HepG2 (cell line): ENCODE measurements at regions not wholly inside any gene's neighbourhood (a gene's known extent, or its start where the extent isn't known, plus 50 kb on each side); places are given as distances from the start of the nearest gene placed in this dataset.

Experiments
- ATAC-seq: fragments of 200-7000 bp; cut with Tn5 transposase; 3 replicates; pipeline ENCODE4 v1.9.1; 2020; ENCODE audit warnings: mild to moderate bottlenecking, moderate library complexity
- BruUV-seq: library from RNA; stranded (reverse); fragments of 400-500 nt; replicated peaks from 2 replicates; lab custom pipeline; 2021; lab: Mats Ljungman, UMichigan
- CTCF ChIA-PET: fragments of 300-600 bp; formaldehyde crosslinking; extraction: SDS; loops from one replicate; lab custom pipeline; 2021; ENCODE audit warnings: low total read pairs, inconsistent platforms, low intra/inter-chr PET ratio; lab: Yijun Ruan, JAX
- POLR2A ChIA-PET: fragments of 350-600 bp; sonication (Branson Sonifier 250); formaldehyde crosslinking; loops from one replicate; lab custom pipeline; 2020; ENCODE audit warnings: antibody characterized with exemption, inconsistent platforms; lab: Yijun Ruan, JAX
- DNase-seq: peaks from one replicate; pipeline ENCODE4 v3.0.0-alpha.2; 2015; ENCODE audit warnings: low spot score
- FAIRE-seq: peaks from 3 replicates; lab custom pipeline; 2011; peaks lifted over from hg19 to GRCh38; lab: Jason Lieb, UNC
- H2AFZ ChIP-seq: one replicate; pipeline ENCODE4 v1.6.1; 2011; ENCODE audit warnings: low read length, inconsistent platforms
- H3K27ac ChIP-seq: fragments of 300-600 bp; 3 replicates; pipeline ENCODE4 v1.8.0; 2011; ENCODE audit warnings: mixed run types, mild to moderate bottlenecking, mixed read lengths, low read length, inconsistent platforms; ENCODE audit not compliant: insufficient read depth; ENCODE audit errors: extremely low read length
- H3K27me3 ChIP-seq, 2 experiments: fragments of 200-600 bp in 1 of 2; 2 replicates in 1 of 2; 3 replicates in 1 of 2; pipeline versions ENCODE4 v1.6.0 to v1.8.0; 2011; ENCODE audit warnings: low read length in 2 of 2, mild to moderate bottlenecking in 2 of 2, moderate library complexity in 2 of 2, inconsistent platforms in 1 of 2; ENCODE audit not compliant: insufficient read depth in 2 of 2, control insufficient read depth in 1 of 2
- H3K36me3 ChIP-seq, 2 experiments: fragments of 200-600 bp in 1 of 2; replicated peaks in 1 of 2; 2 replicates in 1 of 2; 3 replicates in 1 of 2; pipeline versions ENCODE4 v1.5.1 to v1.8.0; 2011; ENCODE audit warnings: low read length in 2 of 2, inconsistent platforms in 1 of 2; ENCODE audit not compliant: insufficient read depth in 2 of 2, control insufficient read depth in 1 of 2
- H3K4me1 ChIP-seq: 2 replicates; pipeline ENCODE4 v1.5.1; 2012; ENCODE audit warnings: low read length, inconsistent platforms; ENCODE audit not compliant: insufficient read depth
- H3K4me2 ChIP-seq: 2 replicates; pipeline ENCODE4 v1.6.0; 2011; ENCODE audit warnings: low read depth, low read length, inconsistent platforms
- H3K4me3 ChIP-seq, 3 experiments: fragments of 200-600 bp in 1 of 3; sonication (generic), shearing (Covaris generic) in 1 of 3; replicated peaks in 1 of 3; 2 replicates each; pipeline ENCODE4 v1.5.1; 2011 to 2016; ENCODE audit warnings: low read length in 3 of 3, inconsistent platforms in 2 of 3, low read depth in 2 of 3, mild to moderate bottlenecking in 2 of 3, control low read depth in 1 of 3, mixed read lengths in 1 of 3; ENCODE audit not compliant: insufficient read depth in 1 of 3
- H3K79me2 ChIP-seq: one replicate; pipeline ENCODE4 v1.6.1; 2011; ENCODE audit warnings: low read length, inconsistent platforms; ENCODE audit not compliant: insufficient read depth
- H3K9ac ChIP-seq: 2 replicates; pipeline ENCODE4 v1.6.0; 2011; ENCODE audit warnings: mild to moderate bottlenecking, low read depth, low read length, inconsistent platforms; ENCODE audit not compliant: insufficient read depth
- H3K9me3 ChIP-seq: 2 replicates; pipeline ENCODE4 v1.5.1; 2012; ENCODE audit warnings: mild to moderate bottlenecking, low read length
- H4K20me1 ChIP-seq: 2 replicates; pipeline ENCODE4 v1.6.0; 2011; ENCODE audit warnings: inconsistent platforms, mild to moderate bottlenecking, low read length, moderate library complexity; ENCODE audit not compliant: insufficient read depth
- FOXK1 ChIP-seq: sonication (generic); formaldehyde crosslinking; IDR thresholded peaks from 2 replicates; pipeline ENCODE4 v1.4.0; 2020; ENCODE audit warnings: low read depth, missing genetic modification reagents, borderline replicate concordance
- HMGA1 ChIP-seq: sonication (generic); formaldehyde crosslinking; conservative IDR thresholded peaks from 2 replicates; pipeline ENCODE4 v1.4.0; 2020; ENCODE audit warnings: missing genetic modification reagents
- MEIS2 ChIP-seq: sonication (generic); formaldehyde crosslinking; IDR thresholded peaks from 2 replicates; pipeline ENCODE4 v1.9.0; 2021; ENCODE audit warnings: mild to moderate bottlenecking, missing genetic modification reagents
- NKX3-1 ChIP-seq: sonication (generic); formaldehyde crosslinking; IDR thresholded peaks from 2 replicates; pipeline ENCODE4 v1.5.0; 2020; ENCODE audit warnings: missing genetic modification reagents
- RFX1 ChIP-seq: fragments of 450-650 bp; IDR thresholded peaks from 2 replicates; pipeline ENCODE4 v1.6.1; 2017
- RNF2 ChIP-seq: fragments of 450-650 bp; conservative IDR thresholded peaks from 2 replicates; pipeline ENCODE4 v1.6.1; 2016; ENCODE audit warnings: low read depth
- SNAPC2 ChIP-seq: sonication (generic); formaldehyde crosslinking; IDR thresholded peaks from 2 replicates; pipeline ENCODE4 v1.8.1; 2022; ENCODE audit warnings: mild to moderate bottlenecking, missing genetic modification reagents
- SPEN ChIP-seq: sonication (generic); formaldehyde crosslinking; IDR thresholded peaks from 2 replicates; pipeline ENCODE4 v1.5.1; 2020; ENCODE audit warnings: low read depth, mild to moderate bottlenecking, missing genetic modification reagents
- SRSF4 ChIP-seq: fragments of 200-400 bp; formaldehyde crosslinking; IDR thresholded peaks from one replicate; pipeline ENCODE4 v1.6.1; 2018; ENCODE audit warnings: mild to moderate bottlenecking, low read depth, low read length, moderate library complexity; ENCODE audit not compliant: poor library complexity, severe bottlenecking
- STAG1 ChIP-seq: sonication (generic); formaldehyde crosslinking; IDR thresholded peaks from 2 replicates; pipeline ENCODE4 v1.4.0; 2020; ENCODE audit warnings: missing genetic modification reagents
- ZNF496 ChIP-seq: sonication (generic); formaldehyde crosslinking; IDR thresholded peaks from 2 replicates; pipeline ENCODE4 v1.8.1; 2023; ENCODE audit warnings: mild to moderate bottlenecking, moderate library complexity, missing genetic modification reagents; ENCODE audit not compliant: insufficient replicate concordance
- ZNF547 ChIP-seq: sonication (generic); formaldehyde crosslinking; IDR thresholded peaks from 2 replicates; pipeline ENCODE4 v1.5.1; 2020; ENCODE audit warnings: mild to moderate bottlenecking, missing genetic modification reagents
- ZNF737 ChIP-seq: sonication (generic); formaldehyde crosslinking; IDR thresholded peaks from 2 replicates; pipeline ENCODE4 v1.5.0; 2020; ENCODE audit warnings: missing genetic modification reagents, mild to moderate bottlenecking, borderline replicate concordance
- WGBS: methylation state at CpG from one replicate; pipeline ENCODE4 v1.1.6; 2017; ENCODE audit warnings: low lambda C conversion rate; 5-methylcytosine and 5-hydroxymethylcytosine counted together
- in situ Hi-C: cut with HindIII; loops from 2 replicates; pipeline ENCODE4 v1.10.0; 2017; ENCODE audit warnings: low pct_unique_long_range_greater_than_20kb; ENCODE audit not compliant: extremely low pct_ligation_motif_present
- intact Hi-C: fragments of 100-400 bp; cut with micrococcal nuclease; formaldehyde crosslinking; loops from one replicate; pipeline ENCODE4 v1.10.0; 2022; ENCODE audit not compliant: unreplicated experiment
- TF ChIP-seq, protein P1 (sequence below): sonication (generic); formaldehyde crosslinking; IDR thresholded peaks from 2 replicates; pipeline ENCODE4 v1.5.0; 2020; ENCODE audit warnings: mild to moderate bottlenecking, missing genetic modification reagents
- TF ChIP-seq, protein P2 (sequence below): sonication (generic); formaldehyde crosslinking; IDR thresholded peaks from 2 replicates; pipeline ENCODE4 v1.4.0; 2020; ENCODE audit warnings: low read depth, missing genetic modification reagents
- TF ChIP-seq, protein P3 (sequence below): sonication (generic); formaldehyde crosslinking; IDR thresholded peaks from 2 replicates; pipeline ENCODE4 v1.5.1; 2020; ENCODE audit warnings: missing genetic modification reagents, mild to moderate bottlenecking, borderline replicate concordance

DNA sequence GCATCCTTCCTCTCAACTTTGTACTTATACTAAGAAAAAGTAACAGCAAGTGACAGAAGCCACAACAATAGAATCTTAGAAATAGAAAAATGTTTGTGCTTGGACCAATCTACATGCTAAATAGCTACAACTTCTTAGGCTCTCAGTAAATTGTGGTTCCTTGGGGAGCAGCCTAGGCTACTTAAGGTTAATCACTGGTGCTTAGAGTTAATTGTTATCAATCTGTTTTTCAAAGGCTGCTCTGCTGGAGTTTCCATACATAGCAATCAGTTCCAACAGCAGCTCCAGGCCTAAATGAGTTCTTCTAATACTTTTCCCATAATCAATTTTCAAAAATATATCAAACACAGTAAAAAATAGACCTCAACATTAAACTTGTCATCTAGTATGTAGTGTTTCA, 571.4 kb downstream of the EPHA7 start (continued):
- TF ChIP-seq SNAPC2 (CRISPR knock-in tag), result no peak

DNA sequence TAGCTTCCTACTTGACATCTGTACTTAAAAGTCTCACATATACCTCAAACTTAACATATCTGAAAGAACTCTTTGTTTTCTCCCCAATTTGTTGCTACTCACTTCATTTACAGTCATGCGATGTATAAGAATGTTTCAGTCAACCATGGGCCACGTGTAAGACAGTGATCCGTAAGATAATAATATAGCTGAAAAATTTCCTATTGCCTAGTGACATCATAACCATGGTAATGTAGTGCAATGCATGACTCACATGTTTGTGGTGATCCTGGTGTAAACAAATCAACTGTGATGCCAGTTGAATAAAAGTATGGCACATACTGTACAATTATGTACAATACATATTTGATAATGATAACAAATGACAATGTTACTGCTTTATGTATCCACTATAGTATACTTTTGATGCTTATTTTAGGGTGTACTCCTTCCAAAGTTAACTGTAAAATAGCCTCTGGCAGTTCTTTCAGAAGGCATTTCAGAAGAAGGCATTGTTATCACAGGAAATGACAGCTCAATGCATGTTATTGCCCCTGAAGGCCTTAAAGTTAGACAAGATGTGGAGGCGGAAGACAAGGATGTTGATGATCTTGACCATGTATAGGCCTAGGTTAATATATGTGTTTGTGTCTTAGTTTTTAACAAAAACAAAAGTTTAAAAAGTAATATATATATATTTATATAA, 579.0 kb downstream of the EPHA7 start:
- DNase-seq (no peak), FAIRE-seq (no peak), ATAC-seq (no peak)
- Histone ChIP-seq H4K20me1 (no peaks in the 10 kb centered on the region), H3K27ac (no peak overlapping the region), H3K79me2 (no peaks in the 10 kb centered on the region), H3K27me3 (no peaks in the 10 kb centered on the region), H2AFZ (no peak overlapping the region), H3K9ac (no peak overlapping the region), H3K4me1 (no peaks in the 10 kb centered on the region), H3K4me2 (no peak overlapping the region), H3K36me3 (no peaks in the 10 kb centered on the region), H3K4me3 (no peak overlapping the region), H3K9me3 (no peaks in the 10 kb centered on the region)
- POLR2A ChIA-PET, result no interaction called here
- 49% methylated on average over 4 of the region's 4 CpGs for WGBS
- CTCF ChIA-PET, result no interaction called here
- no TSS peak for BruUV-seq
- in situ Hi-C loops (no loop called here), intact Hi-C loops (no loop called here)
- TF ChIP-seq SPEN (no peak), MEIS2 (CRISPR knock-in tag) (no peak), HMGA1 (no peak), ZNF496 (no peak), FOXK1 (CRISPR knock-in tag) (no peak), STAG1 (CRISPR knock-in tag) (no peak), ZNF547 (CRISPR knock-in tag) (no peak), SRSF4 (no peak), RNF2 (no peak), NKX3-1 (CRISPR knock-in tag) (no peak), RFX1 (no peak), ZNF737 (CRISPR knock-in tag) (no peak)
- TF ChIP-seq, protein P1, sequence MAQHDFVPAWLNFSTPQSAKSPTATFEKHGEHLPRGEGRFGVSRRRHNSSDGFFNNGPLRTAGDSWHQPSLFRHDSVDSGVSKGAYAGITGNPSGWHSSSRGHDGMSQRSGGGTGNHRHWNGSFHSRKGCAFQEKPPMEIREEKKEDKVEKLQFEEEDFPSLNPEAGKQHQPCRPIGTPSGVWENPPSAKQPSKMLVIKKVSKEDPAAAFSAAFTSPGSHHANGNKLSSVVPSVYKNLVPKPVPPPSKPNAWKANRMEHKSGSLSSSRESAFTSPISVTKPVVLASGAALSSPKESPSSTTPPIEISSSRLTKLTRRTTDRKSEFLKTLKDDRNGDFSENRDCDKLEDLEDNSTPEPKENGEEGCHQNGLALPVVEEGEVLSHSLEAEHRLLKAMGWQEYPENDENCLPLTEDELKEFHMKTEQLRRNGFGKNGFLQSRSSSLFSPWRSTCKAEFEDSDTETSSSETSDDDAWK, result no peak
- TF ChIP-seq, protein P2, sequence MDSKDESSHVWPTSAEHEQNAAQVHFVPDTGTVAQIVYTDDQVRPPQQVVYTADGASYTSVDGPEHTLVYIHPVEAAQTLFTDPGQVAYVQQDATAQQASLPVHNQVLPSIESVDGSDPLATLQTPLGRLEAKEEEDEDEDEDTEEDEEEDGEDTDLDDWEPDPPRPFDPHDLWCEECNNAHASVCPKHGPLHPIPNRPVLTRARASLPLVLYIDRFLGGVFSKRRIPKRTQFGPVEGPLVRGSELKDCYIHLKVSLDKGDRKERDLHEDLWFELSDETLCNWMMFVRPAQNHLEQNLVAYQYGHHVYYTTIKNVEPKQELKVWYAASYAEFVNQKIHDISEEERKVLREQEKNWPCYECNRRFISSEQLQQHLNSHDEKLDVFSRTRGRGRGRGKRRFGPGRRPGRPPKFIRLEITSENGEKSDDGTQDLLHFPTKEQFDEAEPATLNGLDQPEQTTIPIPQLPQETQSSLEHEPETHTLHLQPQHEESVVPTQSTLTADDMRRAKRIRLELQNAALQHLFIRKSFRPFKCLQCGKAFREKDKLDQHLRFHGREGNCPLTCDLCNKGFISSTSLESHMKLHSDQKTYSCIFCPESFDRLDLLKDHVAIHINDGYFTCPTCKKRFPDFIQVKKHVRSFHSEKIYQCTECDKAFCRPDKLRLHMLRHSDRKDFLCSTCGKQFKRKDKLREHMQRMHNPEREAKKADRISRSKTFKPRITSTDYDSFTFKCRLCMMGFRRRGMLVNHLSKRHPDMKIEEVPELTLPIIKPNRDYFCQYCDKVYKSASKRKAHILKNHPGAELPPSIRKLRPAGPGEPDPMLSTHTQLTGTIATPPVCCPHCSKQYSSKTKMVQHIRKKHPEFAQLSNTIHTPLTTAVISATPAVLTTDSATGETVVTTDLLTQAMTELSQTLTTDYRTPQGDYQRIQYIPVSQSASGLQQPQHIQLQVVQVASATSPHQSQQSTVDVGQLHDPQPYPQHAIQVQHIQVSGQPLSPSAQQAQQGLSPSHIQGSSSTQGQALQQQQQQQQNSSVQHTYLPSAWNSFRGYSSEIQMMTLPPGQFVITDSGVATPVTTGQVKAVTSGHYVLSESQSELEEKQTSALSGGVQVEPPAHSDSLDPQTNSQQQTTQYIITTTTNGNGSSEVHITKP, result no peak
- TF ChIP-seq, protein P3, sequence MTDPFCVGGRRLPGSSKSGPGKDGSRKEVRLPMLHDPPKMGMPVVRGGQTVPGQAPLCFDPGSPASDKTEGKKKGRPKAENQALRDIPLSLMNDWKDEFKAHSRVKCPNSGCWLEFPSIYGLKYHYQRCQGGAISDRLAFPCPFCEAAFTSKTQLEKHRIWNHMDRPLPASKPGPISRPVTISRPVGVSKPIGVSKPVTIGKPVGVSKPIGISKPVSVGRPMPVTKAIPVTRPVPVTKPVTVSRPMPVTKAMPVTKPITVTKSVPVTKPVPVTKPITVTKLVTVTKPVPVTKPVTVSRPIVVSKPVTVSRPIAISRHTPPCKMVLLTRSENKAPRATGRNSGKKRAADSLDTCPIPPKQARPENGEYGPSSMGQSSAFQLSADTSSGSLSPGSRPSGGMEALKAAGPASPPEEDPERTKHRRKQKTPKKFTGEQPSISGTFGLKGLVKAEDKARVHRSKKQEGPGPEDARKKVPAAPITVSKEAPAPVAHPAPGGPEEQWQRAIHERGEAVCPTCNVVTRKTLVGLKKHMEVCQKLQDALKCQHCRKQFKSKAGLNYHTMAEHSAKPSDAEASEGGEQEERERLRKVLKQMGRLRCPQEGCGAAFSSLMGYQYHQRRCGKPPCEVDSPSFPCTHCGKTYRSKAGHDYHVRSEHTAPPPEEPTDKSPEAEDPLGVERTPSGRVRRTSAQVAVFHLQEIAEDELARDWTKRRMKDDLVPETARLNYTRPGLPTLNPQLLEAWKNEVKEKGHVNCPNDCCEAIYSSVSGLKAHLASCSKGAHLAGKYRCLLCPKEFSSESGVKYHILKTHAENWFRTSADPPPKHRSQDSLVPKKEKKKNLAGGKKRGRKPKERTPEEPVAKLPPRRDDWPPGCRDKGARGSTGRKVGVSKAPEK (CRISPR knock-in tag), result no peak
